ENCODE measurements at regions not wholly inside any gene's neighbourhood (a gene's known extent, or its start where the extent isn't known, plus 50 kb on each side); places are given as distances from the start of the nearest gene placed in this dataset.

DNA sequence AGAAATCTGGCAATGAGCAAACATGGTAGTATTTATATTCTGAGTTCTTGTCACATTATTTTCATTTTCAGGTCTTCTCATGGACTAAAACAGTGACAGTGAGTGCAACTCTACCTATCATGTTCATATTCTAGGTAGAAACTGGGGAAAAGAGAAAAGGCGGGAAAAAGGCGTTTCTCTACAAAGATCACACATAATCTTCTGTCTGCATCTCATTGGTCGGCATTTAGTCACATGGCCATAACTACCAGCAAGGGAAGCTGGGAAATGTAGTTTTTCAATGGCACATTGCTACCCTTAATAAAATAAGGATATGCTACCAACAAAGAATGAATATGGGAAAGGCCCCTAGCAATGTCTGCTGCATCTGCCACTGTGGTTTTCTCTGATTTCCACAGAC, 57.6 kb upstream of the B3GAT1 start:
- TF ChIP-seq, protein P1, sequence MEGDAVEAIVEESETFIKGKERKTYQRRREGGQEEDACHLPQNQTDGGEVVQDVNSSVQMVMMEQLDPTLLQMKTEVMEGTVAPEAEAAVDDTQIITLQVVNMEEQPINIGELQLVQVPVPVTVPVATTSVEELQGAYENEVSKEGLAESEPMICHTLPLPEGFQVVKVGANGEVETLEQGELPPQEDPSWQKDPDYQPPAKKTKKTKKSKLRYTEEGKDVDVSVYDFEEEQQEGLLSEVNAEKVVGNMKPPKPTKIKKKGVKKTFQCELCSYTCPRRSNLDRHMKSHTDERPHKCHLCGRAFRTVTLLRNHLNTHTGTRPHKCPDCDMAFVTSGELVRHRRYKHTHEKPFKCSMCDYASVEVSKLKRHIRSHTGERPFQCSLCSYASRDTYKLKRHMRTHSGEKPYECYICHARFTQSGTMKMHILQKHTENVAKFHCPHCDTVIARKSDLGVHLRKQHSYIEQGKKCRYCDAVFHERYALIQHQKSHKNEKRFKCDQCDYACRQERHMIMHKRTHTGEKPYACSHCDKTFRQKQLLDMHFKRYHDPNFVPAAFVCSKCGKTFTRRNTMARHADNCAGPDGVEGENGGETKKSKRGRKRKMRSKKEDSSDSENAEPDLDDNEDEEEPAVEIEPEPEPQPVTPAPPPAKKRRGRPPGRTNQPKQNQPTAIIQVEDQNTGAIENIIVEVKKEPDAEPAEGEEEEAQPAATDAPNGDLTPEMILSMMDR (IDR thresholded peaks at IDR 0.05; ENCODE audit: low read length), result no peak
- TF ChIP-seq EZH2 (IDR thresholded peaks at IDR 0.05; ENCODE audit: borderline replicate concordance, low read length), result no peak

All from OCI-LY1 (cell line).